Stimulated activated CD8-positive, alpha-beta memory T cell treated with anti-CD3 and anti-CD28 coated beads, Interleukin-7, amount 100 ng/mL, for 1 hour (primary cell): ENCODE measurements at regions not wholly inside any gene's neighbourhood (a gene's known extent, or its start where the extent isn't known, plus 50 kb on each side); places are given as distances from the start of the nearest gene placed in this dataset.

ENCODE experiments used
- DNase-seq, 2 donors: peaks; one replicate each; pipeline ENCODE4 v3.0.0-alpha.2; 2020; ENCODE audit warnings: low read depth in 2 of 2

DNA sequence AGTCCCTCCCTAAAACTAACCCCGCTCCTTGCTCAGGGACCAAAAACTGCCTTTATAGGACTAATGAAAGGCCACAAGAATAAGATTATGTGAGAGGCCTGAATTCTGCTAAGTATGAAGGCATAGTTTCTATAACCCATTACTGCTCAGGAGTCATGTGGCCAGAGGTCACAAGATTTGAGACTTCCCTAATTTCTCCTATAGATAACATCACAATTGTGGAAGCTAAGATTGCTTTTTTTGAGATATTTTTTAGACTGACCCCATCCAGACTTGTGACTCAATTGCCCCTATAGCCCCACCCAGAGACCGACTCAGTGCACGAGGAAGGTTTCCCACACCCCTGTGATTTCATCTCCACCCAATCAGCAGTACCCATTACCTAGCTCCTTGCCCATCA is 504.1 kb upstream of the GOT2 start:
- DNase-seq = no peak

DNA sequence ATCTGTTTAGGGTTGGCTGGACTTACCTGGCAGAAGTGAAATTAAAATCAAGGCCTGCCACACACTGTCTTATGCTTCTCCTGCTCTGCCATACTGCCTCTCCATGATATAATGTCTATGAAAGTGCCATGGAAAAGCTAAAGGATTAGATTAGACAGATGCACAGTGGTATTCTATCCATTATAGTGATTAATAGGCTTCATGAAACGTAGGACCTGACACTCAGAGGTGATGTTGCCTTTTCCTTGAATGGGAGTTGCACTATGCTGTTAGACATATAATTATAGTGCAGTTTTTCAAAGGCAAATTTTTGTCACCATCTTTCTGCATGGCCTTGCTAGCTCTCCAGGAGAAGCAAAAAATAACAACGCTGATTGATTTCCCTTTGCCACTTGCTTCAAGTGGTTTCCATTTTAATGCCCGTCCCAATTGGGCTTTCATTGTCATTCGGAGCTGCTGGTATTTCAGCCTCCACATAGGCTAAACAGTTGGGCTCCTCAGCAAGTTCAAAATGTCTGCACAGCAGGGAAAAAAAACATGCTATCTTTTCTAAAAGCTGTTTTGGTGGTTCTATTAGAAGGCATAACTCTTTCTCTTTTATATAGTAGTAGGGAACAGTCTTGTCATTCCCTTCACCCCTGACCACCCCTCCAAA is 502.8 kb upstream of the GOT2 start:
- DNase-seq = no peak

DNA sequence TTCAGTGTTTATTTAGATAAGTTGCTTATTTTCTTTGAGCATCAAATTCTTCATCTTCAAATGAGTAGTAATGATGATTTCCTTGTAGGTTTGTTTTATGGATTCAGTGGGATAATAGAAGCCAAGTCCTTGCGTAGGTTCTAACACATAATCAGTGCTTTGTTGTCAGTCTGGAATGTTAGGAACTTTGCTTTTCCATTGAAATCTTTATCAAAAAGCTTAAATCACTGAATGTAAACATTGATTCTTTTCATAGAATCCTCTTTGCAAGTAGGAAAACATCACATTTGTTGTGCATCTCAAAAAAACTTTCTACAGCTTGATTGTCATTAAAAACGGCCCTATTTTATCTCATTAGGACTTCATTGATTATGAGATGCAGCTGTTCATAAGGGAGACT is 490.3 kb upstream of the GOT2 start:
- DNase-seq = no peak

DNA sequence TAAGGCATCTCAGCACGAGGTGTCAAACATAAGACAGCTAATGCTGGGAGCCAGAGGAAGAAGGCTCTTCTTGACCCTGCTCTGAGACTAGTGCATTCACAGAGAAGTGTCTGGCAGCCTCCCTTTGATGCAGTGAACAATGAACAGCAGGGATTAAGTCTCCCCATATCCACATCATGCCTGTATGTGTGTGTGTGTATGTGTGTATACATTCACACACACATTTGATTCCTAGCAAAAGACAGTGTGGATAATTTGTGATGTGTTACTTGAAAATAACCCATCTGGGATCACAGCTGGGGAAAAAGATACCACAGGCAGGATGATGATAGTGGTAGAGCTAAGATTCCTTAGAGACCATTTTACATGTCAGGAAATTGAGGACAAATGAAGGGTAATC is 485.9 kb upstream of the GOT2 start:
- DNase-seq = no peak

DNA sequence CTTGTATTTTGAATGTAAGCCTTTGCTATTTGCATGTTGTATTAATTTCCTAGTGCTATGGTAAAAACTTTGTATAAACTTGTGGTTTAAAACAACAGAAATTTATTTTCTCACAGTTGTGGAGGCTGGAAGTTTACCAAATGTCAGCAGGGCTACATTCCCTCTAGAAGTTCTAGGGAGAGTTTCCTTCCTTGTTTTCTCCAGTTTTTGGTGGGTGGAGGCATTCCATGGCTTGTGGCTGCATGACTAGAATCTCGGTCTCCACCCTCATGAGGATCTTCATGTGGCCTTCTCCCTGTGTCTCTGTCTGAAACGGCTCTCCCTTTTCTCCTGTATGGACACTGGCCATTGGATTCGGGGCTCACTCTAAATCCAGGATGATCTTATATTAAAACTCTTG is 482.2 kb upstream of the GOT2 start:
- DNase-seq = no peak

DNA sequence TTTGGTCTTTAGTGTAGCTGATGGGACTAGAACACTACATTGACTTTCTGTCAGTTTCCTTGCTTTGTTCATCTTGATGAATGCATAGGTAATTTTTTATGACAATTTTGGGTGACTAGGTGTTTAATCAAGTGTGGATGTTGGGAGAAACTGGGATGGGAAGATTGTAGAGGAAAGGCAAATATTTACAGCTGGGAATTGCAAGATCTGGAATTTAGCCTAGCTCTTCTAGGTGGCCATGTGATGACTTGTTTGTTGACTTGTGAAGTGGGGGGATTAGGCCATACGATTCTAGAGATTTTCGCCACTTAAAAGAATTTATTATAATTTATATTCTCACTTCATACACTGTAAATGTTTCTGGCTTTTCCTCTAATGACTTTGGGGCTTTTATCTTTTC is 480.3 kb upstream of the GOT2 start:
- no peak for DNase-seq

DNA sequence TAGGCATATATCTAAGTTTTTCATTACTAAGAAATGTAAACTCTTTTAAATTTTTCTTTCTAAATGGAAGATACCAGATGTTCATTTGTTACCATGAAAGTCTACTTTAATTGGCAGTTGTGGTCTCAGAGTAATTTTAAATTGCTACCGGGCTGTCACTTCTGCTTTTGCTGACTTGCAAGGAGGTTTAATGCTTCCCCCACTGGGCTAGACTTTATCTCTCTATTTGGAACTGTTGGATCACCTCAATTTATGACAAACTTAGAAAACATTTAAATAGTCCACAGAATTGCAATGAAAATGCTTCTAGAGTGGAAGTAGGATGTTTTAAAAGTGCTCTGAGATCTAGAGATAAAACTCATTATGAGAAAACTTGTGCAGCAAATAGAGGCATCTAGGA is 479.8 kb upstream of the GOT2 start:
- DNase-seq = no peak

DNA sequence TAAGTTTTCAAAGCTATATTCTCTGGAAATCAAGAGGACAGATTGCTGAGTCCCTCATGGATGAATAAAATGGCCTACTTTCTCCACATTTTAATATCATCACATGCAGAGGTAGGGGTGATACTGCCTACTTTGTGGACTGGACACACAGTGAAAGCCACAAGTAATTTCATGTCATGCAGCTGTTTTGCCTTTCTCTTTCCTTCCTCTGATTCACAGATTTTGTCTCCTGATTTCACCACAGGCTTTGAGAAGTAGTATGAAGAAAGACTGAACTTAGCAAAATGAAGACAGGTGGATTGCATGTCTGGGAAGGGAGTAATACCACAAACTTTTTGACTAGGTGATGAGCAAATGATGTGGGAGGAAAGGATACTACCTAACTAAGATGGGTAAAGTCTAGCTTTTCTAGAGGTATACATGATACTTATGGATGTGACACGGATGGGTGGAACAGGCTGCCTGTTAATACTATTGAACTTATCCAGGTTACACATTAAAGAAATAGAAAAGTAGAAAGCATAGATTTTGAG is 478.4 kb upstream of the GOT2 start:
- DNase-seq = no peak

DNA sequence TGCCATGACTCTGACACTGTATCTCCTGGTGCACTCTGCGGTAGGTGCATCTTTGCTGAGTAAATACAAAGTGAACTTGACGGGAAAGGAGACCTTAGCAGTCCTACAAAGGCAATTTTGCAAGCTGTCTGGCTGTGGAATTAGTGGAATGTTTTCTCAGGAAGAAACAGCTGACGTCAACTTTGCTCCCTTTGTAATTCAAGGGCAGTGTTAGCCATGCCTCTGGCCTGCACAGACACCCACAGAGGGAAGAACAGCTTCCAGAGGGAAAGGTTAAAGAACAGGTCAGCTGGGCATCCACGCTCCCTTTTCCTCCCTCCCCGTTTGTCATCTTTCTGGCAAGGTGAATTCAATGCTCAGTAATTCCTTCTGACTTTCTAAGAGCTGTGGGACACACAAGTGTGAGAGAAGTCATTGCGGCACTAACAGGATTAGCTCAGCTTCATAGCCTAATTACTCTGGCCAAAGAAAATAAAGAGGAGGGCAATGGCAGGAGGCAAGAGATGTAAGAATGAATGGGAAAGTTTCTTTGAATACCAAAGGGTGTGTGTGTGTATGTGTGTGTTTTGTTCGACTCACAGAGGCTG is 476.9 kb upstream of the GOT2 start:
- DNase-seq = no peak

DNA sequence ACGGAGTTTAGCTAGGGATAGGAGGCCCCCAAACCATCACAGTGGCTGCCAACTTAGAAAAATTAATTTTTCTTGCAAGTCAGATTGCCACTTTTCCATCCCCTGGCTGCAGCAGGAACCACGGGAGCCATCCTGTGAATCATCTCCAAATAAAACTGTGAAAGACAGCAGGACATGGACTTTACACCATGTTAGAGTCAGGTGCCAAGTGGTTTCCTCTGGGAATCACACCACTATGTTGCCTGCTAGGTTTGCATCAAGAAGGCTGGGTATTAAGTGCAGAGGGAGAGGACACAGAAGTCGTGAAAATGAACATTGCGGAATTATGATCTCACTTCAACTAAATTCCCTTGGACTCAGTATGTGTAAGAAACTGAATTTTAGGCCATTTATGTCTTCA is 471.3 kb upstream of the GOT2 start:
- DNase-seq = no peak

DNA sequence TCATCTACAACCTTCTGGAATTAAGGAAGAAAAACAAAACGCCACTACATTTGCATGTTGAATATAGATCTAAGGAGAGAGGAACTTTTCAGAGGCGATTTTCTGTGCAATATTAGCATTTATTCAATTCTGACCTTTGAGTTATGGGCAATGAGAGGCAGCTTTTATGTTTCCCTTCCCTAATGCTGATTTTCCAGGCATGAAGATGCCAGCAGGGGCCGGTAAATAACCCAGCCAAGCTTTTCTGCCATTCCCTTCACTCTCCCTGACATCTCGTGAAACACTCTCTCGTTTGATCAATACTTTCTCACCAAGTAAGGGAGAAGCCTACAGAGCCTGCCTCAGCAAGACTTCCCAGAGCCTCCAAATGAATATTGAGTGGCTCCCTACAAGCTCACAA is 470.5 kb upstream of the GOT2 start:
- no peak for DNase-seq

DNA sequence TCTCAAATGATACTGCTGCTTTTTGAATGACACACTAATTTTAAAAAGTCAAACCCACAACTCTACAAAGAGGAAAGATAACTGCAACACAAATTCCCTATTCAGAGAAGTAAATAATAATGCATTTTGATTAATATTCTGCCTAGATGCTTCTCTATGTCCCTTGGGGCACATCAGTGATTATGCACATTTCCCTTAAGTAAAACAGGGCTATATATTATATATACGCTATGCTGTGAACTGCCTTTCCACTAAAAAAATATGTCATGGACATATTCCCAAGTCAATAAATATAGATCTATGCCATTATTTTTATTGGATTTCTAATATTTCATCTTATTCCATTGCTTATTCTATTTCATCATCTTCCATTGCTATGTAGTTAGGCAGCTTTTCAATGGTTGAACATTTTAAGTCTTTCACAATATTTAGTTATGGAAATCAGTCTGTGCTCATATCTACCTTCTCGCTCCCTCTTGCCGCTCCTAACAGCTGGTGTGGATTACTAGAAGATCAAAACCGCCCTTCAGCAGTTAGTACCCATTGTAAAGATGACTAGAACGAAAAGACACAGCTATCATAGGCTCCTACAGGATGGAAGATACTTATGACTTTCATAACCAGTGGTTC is 468.2 kb upstream of the GOT2 start:
- no peak for DNase-seq

DNA sequence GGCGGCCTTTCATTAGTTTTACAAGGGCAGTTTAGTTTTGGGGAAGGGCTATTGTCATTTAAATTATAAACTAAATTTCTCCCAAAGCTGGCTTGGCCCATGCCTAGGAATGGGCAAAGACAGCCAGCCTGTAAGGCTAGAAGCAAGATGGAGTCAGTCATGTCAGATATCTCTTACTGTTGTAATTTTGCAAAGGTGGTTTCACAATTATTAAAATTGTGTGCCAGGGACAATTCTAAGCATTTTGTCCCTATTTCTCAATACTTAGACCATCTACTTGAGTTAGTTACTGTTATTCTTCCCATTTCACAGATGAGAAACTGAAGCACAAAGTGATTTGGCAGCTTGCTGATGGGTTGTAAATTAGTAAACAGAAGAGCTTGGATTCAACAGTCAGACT is 467.7 kb upstream of the GOT2 start:
- no peak for DNase-seq

DNA sequence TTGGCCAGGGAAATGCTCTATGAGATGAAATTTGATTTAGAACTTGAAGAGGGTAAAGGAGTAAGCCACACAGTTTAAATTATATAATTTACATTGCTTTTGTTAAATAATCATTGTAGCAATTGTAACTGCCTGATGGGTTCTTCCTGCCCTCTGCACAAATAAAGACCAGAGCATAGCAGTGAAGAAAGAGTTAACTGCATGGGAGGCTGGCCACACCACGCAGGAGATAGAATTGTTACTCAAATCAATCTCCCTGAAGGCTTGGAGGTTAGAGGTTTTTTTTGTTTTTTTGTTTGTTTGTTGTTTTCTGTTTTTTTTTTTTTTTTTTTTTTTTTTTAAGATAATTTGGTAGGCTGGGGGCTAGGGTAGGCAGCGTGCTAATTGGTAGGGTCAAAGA is 467.0 kb upstream of the GOT2 start:
- DNase-seq = no peak

DNA sequence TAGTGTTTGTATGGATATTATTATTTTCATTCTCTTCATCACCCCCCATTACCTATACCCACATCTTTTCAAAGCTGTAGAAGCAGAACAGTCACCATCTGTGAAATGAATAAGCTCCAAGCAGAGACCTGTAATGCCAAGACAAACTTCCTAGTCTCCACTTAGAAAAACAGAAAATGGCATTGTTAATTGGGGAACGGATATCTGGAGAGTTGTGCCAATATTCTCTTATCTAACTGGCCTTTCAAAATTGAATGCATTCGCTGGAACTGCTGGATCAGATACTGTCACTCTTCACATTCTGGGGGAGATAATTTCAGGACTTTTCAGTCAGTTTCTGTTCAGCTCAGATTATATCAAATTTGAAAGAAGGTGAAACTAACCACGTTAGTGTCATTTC is 464.4 kb upstream of the GOT2 start:
- DNase-seq = no peak

DNA sequence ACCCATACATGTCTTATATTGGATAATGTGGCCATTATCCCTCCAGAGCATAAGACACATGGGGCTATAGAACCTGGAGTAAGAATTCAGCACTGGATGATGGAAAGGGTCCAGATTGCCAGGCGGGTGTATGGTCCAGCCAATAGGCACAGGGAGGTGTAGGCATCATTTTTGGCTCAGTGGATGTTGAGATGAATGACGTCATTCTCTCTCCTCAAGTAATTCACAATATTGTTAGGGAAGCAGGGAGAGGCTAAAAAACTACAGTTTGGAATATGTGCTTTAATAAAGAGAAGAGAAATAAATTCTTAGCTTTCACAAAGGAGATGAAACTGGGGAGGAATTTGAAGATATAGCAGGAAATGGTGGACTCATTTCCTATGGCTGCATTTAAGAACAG is 461.1 kb upstream of the GOT2 start:
- no peak for DNase-seq

DNA sequence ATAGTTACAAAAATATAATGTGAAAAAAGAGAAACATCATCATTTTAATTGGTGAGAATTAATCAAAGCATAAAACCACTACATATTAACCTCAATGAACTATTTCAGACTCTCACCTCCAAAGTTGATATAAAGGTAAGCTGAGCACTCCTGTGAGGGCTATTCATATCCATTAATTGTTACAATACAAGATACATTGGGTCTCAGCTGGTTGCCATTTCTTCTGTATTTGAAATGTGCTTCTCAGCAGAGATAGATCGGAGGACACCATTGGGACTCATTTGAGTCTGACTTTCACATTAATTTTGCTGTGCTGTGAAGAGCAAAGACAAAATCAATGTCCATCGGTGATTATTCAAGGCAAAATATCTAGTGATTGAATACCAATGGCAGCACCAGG is 459.5 kb upstream of the GOT2 start:
- no peak for DNase-seq

DNA sequence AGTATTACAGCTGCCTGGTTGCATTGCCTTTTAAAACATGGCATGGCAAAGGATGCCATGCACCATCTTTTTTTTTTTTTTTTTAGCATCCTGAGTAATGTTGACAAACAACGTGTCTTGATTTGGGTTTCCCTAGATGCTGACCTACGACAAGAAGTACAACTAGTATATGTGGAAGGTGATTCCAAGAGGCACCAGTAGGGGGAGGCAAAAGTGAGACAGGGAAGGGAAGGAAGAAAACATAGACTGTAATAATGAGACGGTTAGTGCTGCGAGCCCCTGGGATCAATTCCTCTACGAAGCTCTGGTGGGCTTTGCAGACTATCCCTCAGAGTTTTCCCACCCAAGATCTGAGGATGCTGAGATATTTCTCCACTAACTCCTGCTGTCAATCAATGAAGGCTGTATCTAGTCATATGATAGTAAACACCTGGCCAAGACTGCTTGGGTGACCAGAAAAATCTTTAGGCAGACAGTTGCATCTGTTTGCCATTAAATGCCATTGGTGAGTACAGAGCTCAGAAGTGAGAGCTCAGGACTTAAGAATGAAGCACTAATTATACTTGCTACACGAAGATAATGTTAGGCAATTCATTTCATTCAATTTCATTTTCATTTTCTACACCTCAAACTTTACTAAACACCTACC is 458.6 kb upstream of the GOT2 start:
- DNase-seq = no peak

DNA sequence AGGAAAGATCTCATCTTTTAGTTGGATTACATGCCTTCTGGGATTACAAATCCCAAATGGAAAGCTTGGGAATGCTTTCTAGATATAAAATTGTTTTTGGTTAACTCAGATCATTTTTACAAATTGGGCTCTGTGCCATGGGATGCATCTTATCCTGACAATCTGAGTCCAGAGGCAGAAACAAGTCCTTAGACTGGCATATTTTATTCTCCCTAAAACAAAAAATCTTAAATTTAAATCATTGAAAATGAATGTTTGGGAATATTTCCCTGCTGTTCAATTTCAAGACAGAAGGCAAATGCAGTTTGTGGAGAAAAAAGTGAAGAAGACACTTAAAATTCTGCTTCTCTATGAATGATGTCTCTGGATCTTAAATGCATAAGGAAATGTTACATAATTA is 456.6 kb upstream of the GOT2 start:
- no peak for DNase-seq

DNA sequence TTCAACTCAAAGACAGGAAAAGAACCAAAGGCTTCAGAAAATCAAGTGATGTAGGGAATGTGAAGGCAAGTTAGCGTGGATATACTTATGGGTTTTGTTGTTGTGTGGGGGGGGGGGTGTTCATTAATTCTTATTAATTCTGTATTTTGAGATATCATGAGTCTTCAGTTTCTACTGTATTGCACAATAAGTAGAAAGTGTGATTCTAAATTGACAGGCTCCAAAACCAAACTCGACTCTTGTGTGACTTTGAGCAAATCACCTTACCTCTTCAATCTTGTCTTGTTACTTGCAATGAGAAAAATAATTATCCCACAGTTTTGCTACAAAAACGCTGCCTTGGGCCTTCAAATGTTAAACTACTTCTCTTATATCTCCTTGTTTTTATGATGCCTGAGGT is 453.9 kb upstream of the GOT2 start:
- no peak for DNase-seq

DNA sequence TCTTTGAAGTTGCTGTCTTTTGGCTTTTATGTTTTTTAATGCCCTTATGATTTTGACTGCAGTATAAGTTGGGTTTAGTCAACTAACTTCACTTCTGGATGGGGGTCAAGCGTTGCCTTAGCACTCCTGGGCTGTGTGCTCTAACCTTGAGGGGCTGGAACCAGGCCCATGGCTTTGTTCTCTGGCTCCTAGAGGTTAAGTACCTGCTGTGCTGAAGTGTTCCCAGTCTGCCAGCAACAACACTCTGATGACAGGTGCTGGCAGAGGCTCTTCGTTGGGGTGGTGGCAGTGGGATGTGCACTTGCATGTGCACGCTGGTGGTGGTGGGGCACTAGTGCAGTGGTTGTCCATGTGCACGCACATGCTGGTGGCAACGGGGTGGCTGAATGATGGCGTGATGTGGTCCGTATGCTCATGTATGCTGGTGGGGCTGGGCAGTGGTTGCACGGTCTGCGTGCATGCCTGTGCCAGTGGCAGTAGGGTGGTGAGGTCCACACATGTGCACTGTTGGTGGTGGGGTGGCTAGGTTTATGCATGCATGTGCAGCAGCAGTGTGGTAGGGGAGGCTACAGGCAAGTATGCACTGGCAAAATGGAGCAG is 447.8 kb upstream of the GOT2 start:
- DNase-seq = no peak

DNA sequence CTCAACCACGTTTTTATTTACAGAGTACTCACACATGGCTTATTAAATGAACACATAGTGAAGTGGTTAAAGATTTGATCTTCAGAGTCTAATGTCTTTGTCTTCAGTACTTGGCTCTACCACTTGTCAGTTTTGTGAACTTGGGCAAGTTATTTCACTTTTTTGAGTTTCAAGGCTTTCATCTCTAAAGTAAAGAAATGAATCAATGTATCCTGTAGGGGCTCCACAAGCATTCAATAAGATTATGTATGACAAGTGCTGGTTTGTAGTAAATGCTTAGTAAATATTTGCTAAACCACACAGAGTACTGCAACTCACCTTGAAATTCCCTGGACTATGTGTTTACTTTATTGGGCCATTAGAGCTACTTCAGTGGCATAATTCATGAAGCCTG is 446.0 kb upstream of the GOT2 start:
- no peak for DNase-seq
